ENCODE measurements at regions not wholly inside any gene's neighbourhood (a gene's known extent, or its start where the extent isn't known, plus 50 kb on each side); places are given as distances from the start of the nearest gene placed in this dataset.

DNA sequence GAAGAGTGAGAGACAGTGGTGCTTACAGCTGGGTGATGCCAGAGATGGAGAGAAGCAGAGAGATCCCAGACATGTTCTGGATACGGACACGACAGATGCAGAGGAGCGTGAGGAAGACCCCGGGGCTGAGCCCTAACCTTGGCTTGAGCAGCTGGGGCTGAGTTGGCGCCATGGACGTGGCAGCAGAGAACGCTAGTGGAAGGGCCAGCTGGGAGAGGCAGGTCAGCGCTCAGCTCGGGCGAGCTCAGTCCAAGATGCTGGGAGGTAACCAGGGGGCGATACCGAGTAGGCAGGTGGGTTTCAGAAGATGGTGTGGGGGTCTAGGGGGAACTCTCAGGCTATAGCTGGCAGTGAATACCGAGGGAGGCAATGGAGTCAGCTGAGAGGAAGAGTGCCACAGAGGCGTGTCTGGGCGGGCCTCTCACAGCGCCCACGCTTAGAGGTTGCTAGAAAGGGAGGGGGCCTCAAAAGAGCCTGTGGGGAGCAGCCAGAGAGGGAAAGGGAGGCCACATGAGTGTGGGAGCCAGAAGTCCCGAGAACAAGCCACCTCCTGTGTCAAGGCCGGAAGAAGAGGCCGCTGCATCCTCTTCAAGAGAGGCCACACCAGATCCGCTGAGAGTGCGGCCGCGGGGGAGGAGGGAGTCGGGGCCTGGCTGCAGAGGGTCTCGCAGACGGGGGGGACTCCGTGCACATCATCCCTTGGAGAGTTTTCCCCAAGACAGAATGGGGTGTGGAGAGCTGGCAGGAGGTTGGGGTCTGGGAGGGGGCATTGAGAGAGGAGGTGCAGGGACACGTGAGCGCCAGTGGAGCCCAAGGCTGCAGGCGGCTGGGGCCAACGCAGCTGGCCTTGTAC lies 57.0 kb upstream of the DIO3 start:
- DNase-seq (ENCODE audit: low spot score) = no peak

DNA sequence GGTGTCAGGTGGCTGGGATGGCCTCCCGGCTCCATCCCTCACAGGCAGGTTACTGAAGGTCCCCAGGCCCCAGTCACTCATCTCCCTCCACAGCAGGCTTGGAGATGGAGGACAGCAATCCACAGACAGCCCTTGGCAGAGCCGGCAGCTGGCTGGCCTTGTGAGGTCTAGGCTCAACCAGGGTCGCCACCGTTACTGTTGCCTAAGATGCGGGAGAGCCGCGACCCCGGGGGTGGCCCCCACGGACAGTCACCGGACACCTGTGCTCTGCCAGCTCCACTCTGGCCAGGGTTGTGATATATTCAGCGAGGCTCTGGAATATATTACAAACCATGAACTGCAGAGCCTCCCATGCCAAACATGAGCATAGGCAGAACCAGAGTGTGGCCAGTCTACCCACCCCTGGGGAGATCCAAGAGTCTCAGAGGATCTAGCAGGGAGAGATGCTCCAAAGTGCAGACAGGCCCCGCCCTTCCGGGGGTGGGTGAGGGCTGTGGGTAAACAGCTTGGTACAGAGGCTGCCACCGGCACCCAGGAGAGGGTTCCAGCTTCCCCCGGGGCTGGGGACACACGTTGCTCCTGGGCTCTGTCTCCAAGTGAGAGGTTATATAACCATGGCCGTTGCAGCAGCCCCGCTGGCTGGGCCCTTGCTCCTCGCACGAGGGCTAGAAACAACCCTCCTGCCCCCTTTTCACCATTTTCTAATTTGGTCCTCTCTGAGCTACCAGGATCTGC lies 55.9 kb upstream of the DIO3 start:
- no peak for DNase-seq (ENCODE audit: low spot score)

DNA sequence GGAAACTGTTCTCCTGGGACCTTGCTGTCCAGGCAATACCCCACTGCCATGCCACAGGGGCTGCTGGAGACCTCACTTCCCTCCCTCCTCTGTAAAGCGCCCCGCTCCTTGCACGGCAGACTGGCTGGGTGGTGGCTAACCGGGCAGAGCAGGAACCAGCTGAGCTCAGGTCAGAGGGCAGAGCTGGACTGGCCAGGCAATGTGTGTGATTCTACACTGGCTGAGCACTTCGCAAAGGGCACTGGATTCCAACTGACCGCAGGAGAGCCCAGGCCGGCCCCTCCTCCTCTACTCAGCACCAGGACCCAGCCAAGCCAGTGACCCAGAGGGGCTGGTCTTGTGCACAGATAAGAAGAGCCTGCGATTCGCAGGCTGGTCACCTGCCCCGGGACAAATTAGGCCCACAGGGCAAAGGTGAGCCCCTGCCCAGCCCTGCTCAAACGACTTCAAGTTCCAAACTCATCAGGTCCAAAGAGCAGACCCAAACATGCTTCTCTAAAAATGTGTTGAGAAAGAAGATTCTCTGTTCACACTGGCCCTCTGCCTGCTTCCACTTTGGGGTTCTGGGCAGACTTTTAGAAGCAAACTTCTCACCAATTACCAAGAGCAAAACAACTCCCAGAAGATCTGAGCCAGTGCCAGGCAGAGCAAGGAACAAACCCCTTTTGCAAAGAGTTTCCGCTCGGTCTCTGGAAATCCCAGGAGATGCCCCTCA lies 54.9 kb upstream of the DIO3 start:
- DNase-seq (ENCODE audit: low spot score) = no peak

DNA sequence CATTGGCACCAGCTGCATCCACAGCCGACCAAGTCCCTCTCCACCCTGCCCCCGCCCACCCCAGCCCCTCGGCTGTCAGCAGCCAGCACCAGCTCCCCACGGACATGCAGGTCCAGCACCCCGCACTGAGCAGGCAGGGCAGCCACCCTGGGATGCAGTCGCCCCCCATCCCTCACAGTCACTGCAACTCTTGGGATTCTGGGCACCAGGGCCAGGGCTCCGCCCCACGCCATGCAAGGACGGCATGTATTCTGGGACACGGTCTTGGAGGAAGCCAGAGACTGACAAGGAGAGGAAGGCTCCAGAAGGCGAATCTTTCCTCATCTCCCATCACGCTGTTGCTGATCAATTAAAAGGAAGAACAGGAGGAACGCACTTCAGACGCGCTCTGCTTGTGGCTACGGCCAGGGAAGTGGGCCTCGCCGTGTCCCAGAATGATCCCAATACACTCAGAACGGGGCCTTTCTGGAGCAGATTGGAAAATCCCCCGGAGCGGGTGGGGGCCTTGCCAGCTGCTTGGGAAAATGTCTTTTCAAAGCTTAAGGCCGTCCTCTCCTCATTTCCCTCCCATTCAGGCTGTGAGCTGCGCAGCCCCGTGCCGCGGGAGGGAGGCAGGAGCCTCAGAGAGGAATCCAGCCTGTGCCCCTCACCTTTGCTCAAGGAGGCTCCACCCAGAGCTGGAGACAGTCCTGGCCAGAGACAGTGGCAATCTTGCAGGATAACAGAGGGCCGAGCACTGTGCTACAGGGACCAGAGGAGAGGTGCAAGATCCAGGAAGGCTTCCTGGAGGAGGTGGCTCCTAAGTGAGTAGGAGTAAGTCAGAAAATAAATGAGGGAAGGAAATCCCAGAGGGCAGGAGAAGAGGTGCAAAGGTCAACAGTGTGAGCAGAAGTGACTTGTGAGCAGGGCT lies 54.1 kb upstream of the DIO3 start:
- DNase-seq (ENCODE audit: low spot score) = no peak

DNA sequence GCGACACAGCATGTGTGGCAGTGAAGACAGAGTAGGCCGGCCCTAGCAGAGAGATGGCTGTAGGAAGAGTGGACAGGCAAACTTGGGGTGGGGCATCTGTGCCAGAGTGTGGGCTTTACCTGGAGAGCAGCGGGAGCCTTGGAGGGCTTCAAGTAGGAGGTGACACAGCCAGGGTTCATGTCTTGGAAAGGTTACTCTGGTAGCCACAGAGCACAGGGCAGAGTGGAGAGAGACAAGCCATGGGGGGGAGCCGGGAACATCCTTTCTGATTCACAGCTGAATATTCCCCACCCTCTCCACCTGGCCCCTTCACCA lies 53.5 kb upstream of the DIO3 start:
- no peak for DNase-seq (ENCODE audit: low spot score)

DNA sequence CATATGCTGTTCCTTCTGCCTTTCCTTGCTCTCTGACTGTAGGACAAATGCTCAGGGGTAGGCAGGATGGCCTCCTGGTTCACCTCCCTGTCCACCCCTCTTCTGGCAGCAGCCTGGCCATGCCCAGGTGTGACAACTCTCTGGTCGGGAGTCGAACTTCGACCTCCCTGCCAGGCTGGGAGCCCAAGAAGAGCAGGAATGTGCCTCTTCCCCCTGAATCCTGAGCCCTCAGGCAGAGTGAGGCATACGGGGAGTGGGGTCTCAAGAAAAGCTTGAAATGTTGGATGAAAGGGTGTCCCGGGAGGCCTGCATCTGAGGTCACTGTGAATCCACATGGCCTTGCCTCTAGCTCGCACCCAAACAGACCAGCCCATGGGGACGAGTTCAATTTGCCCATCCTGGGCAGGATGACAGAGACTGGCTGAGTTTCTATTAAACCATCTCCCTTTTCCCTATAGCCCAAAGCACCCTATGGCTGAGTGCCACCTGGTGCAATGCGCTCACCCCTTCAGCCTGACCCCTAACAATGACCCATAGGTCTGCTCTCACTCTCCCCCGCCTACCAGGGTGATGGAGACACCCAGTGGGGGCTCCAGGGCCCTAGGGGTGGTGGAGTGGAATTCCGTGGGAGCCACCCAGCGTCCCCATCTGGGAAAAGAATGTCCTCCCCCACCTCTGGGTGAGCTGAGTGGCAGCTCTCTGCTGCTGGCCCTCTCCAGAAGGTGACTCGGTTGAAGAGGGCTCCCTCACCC lies 52.9 kb upstream of the DIO3 start:
- no peak for DNase-seq (ENCODE audit: low spot score)

DNA sequence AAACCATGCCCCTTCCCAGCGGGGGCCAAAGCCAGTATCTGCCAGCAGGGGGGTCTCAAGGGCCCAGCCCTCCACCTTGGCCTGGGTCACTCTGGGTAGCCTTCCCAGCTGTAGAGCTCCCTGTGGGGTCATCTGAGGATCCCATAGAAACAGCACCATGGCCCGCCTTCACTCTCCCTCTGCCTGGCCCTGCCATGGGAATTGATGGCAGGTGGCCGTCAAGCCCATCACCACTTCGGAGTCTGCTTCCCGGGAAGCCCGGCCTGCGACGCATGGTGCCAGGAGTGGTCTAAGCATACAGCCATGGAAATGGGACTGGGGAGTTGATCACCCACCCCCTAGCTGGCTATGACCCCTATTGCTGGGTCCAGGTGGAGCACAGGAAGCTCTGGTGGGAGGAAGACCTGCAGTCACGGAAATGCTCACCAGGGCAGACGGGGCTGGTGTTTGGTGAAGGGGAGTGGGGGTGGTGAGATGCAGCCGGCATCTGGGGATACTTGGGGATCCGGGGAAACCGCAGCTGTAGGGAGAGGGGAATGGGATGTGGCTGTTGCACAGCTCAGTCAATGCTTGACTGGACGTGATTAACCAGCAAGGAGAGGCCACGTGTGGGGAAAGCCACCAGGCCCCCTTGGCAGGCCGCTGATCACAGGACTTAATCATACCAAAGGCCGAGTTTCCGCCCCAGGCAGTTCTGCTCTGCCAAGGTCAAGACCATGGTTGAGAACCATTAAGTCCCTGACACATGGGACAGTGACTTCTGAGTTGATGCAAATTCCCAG lies 52.2 kb upstream of the DIO3 start:
- no peak for DNase-seq (ENCODE audit: low spot score)

DNA sequence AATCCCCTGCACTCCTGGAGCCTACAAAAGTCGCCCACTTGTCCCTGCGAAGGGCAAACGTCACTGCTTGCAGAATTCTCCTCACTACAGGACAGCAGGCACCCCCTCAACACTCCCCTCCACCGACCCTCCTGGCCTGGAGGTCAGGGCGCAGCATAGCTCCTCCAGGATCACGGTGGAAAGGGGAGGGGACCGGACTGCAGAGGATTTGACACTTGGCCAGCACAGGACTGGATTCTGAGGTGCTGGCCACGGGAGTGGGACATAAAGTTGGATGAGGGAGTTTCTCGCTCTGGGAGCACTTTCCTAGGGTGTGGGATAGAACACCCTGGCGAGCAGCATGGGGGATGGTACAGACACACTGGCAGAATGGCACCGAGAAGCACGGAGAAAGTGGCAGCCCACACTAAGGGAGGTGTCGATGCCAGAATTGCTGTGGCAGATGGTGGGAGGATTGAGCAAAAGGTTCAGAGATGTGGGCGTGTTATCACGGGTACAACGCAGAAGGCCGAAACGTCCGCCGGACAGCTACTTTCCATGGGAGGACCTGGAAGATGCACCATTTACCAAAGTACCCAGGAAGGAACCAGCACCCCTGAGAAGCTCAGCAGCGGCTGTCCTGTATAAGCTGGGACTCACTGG lies 51.4 kb upstream of the DIO3 start:
- no peak for DNase-seq (ENCODE audit: low spot score)

DNA sequence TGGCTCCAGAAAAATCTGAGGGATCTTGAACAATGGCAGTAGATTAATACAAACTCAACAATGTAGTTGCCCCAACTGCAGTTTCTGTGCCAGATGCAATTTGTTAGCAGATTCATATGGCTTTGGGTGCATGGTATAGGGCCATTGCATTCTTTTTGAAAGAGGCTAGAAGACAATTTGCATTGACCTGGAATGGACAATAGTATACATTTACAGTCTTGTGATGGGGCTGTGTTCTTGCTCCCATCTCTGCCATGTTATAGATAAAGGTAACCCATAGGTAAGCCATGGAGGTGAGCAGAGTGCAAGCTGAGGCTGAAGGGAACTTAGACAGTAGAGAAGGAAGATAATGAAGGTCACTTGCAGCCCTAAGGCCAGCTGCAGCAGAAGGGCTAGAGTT lies 50.1 kb upstream of the DIO3 start:
- DNase-seq (ENCODE audit: low spot score) = no peak
